ENCODE measurements at regions not wholly inside any gene's neighbourhood (a gene's known extent, or its start where the extent isn't known, plus 50 kb on each side); places are given as distances from the start of the nearest gene placed in this dataset.

DNA sequence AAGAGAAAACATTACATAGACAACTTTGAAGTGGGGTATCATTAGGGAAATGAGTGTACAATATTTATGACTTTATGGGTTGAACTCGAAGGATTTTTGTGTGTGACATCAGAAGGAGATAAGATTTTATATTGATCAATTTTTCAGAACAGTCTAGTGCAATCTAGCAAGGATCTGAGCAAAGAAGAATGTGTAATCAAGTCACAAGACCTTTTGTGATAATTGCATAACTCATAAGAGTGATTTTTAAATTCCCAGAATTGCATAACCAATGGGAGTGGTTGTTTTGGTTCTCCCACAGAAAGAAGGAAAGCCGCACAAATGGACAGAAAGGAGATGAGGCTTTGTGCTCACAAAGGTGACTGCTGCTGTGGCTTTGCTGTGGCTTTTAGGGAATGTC, 441.8 kb upstream of the FLRT2 start:
- TF ChIP-seq, protein P1, sequence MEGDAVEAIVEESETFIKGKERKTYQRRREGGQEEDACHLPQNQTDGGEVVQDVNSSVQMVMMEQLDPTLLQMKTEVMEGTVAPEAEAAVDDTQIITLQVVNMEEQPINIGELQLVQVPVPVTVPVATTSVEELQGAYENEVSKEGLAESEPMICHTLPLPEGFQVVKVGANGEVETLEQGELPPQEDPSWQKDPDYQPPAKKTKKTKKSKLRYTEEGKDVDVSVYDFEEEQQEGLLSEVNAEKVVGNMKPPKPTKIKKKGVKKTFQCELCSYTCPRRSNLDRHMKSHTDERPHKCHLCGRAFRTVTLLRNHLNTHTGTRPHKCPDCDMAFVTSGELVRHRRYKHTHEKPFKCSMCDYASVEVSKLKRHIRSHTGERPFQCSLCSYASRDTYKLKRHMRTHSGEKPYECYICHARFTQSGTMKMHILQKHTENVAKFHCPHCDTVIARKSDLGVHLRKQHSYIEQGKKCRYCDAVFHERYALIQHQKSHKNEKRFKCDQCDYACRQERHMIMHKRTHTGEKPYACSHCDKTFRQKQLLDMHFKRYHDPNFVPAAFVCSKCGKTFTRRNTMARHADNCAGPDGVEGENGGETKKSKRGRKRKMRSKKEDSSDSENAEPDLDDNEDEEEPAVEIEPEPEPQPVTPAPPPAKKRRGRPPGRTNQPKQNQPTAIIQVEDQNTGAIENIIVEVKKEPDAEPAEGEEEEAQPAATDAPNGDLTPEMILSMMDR (conservative IDR thresholded peaks at IDR 0.05 in 1 of 2, IDR thresholded peaks at IDR 0.05 in 1 of 2; ENCODE audit: extremely low read depth in 1 of 2, insufficient read depth in 1 of 2, low read depth in 1 of 2, low read length in 2 of 2): no peak
- no peak for TF ChIP-seq EZH2 (IDR thresholded peaks at IDR 0.05; ENCODE audit: borderline replicate concordance, low read length)

Data from mammary epithelial cell (primary cell).